Prostate gland (tissue), 2 donors: ENCODE measurements at regions not wholly inside any gene's neighbourhood (a gene's known extent, or its start where the extent isn't known, plus 50 kb on each side); places are given as distances from the start of the nearest gene placed in this dataset.

ENCODE experiments used
- CTCF ChIP-seq, 4 experiments: fragments of 200-600 bp in 2 of 4; fragments of 450-650 bp in 2 of 4; sonication (generic) in 2 of 4; IDR thresholded peaks; 1 replicate in 3 of 4; 2 replicates in 1 of 4; pipeline ENCODE4 v1.5.1; 2016 to 2019; ENCODE audit warnings: antibody characterized with exemption in 4 of 4, mild to moderate bottlenecking in 2 of 4, moderate library complexity in 2 of 4
- POLR2A ChIP-seq: fragments of 450-650 bp; IDR thresholded peaks from one replicate; pipeline ENCODE4 v1.6.1; 2016; ENCODE audit warnings: antibody characterized with exemption, mild to moderate bottlenecking
- POLR2AphosphoS5 ChIP-seq: sonication (generic); formaldehyde crosslinking; IDR thresholded peaks from one replicate; pipeline ENCODE4 v1.6.1; 2017; ENCODE audit warnings: antibody characterized with exemption

- TF ChIP-seq CTCF (IDR thresholded peaks at IDR 0.05) (no peak), POLR2AphosphoS5 (no peak), POLR2A (no peak)
Measured at GRCh38 chr4:180999217-180999616, 1244.0 kb upstream of the TENM3 start.
